HG03066 (cell line): ENCODE measurements at regions not wholly inside any gene's neighbourhood (a gene's known extent, or its start where the extent isn't known, plus 50 kb on each side); places are given as distances from the start of the nearest gene placed in this dataset.

Experiments used
- ATAC-seq: cut with Tn5 transposase; IDR thresholded peaks from one replicate; pipeline ENCODE4 v1.9.1; 2021; ENCODE audit warnings: low read depth; ENCODE audit not compliant: unreplicated experiment

DNA sequence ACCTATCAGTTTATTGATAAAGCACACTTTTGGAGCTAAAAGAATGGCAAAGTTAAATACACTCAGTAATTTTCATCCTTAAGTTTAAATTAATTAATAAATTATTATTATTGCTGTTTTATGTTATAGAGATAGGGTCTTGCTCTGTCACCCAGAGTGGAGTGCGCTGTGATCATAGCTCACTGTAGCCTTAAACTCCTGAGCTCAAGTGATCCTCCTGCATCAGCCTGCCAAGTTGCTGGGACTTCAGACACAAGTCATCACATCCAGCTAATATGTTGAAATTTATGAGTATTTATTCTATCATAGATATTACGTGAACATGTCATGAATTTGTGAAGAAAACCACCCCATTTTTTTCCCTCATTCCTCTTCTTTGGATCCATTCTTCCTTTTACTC, 64.2 kb downstream of the GJA1 start:
- ATAC-seq = no peak

DNA sequence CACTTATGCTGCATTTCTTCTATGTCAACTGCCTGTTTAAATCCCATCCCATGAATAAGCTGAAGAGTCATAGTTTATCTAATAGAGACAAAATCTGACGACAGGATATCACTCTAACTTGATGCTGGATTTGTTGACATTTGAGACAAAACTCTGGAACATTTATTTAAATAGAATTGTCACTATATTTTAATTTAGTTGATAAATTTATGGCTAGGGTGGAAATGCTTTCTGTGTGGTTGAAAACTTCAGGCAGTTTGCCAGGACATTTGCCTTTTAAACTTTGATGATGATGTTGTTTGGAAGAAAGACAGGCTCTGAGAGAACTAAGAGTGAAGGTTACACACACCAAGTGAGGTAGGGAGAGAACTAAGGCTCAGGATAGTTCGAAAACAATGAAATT, 68.1 kb downstream of the GJA1 start:
- ATAC-seq = no peak

GRCh38 chr6:121504227-121504626, 68.8 kb downstream of the GJA1 start:
- no peak for ATAC-seq

DNA sequence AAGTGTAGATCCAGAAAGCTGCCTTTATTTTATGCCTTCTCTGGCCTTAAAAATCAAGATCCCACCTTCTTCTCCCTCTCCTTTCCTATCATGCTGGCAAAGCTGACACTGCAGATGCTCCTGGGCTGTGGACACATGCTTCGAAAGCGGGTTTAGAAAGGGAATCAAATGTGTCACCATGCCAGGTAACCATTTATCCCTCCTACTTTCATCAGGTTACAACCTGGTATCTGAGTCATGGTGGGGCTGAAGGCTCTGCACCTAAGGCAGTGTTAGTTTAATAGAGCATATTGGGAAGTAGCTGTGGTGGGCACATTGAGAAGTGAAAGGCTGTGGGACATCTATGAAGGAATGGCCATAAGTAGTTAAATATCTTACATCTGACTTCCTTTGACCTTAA, 69.8 kb downstream of the GJA1 start:
- ATAC-seq = no peak

- no peak for ATAC-seq
Observed at GRCh38 chr6:121506761-121507754, 71.6 kb downstream of the GJA1 start.

DNA sequence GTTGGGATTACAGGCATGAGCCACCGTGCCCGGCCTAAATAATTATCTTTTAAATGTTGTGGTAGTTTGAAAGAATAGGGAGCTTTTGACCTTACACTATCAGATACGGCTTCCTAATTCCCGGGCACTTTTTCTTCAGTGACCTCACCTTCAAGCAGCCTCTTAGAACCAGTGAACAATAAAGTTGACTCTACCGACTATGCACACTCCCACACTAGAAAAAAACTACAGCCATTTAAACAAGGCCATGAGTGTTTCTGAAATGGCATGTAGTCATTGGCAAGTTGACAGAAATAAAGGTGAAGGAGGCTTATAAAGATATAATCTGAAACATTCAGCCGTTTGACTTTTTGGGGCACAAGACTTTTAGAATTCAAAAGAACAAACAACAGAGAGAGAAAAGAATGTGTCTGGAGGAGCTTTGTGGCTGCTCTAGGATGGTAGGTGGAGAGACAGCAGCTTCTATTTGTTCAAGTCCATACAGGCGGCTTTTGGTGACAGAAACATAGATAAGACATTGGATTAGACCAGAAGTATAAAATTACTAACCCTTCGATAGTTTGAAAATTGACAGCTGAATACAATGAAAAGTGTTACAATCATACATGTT, 75.2 kb downstream of the GJA1 start:
- no peak for ATAC-seq

DNA sequence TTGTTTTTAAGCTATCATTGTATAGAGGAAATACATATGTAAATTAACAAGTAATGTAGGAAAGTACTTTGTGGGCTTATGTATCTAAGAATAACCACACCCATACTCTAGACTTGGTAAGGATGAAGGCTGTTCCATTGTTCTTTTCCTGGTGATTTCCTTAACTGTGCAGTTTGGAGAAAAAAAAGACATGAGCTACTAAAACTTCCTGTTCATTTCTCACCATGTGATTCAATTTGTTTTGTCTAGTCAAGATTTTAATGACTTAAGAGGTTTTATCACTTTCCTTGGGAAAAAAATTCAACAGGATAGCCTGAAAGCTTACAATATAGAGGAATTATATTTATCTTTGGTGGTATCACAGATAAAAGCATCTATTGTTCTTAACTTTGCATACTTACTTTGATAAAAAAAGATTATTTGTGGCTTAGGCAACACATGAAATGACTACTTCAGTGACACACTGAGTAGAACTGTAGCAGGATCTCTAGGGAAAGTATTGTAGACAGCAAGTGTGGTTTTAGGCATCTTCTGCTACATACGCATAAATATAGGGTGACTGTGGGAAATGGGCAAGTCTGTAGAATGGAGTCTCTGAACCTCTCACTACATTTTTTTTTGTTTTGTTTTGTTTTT, 80.3 kb downstream of the GJA1 start:
- ATAC-seq = no peak

DNA sequence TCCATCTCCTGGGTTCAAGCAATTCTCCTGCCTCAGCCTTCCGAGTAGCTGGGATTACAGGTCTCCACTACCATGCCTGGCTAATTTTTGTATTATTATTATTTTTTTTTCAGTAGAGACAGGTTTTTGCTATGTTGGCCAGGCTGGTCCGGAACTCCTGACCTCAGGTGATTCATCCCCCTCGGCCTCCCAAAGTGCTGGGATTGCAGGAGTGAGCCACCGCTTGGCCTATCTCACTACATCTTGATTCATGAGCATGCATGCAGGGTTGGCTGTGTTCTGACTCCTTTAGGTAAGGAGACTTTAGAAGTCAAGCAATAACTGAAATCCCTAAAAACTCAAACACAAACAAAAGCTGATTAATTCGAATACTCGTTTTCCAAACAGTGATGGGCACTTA, 80.9 kb downstream of the GJA1 start:
- no peak for ATAC-seq

DNA sequence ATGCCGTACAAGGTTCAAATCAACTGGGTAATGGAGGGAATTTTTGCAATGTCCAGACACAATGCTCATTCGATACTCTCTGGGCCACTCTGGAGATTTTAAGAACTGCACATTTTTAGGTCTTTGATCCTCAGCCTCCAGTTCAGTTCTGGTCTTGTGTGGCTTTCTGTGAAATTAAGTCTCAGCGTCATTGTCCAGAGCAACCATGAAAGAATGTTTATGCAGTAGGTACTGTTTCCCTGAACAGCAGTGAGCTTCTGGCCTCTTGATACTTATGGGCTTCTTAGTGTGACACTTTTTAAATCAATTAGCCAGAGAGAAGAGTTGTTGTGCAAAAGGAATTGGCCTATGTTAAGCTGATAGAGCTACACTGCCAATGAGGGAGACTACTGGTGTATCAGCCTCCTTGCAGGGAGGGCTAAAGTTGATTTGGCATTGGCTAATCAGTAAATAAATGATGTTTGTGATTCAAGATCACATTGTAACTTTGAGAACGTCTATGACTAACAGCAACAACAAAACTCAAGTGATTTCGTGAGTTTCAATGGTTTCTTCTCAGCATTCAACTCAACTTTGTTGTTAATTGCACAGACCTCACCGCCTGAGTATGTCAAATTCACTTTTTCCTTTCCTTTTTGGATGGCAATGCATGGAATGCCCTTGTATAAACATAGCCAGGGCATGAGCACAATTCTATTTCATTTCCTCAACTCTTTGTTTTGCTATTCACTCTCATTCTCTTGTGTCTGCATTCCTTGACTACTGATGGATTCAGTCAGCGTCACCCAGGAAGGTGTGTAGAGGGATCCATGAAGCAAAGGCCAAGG, 85.1 kb downstream of the GJA1 start:
- ATAC-seq = no peak

- ATAC-seq = no peak
Observed at GRCh38 chr6:121521164-121521555, 85.7 kb downstream of the GJA1 start.

GRCh38 chr6:121522265-121522664, 86.8 kb downstream of the GJA1 start:
- ATAC-seq = no peak

DNA sequence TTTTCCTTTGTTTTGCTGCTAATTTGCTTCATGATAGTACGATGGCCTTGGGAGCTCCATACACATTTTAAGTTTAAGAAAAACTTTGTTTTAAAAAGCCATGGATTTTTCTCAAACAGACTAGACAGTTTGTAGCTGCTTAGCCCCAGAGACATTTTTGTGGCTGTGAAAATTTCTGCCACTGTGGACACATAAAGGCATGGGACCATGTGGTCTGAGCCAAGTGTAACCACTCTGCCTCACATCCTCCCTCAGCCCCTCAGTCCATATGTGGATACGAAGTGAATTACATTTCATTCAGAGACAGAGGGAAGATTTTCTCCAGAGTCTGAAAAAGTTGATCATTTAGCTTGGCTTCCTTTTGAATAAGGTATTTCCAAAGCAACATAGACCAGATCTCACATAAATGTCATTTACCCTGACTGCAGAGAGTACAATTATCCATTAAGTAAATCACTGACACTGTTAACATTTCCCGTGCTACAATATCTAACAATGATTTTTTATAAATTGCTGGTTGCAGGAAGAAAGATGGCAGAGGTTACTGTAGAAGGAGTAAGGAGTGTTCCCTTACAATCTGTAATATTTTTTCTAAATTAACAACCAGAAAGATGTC, 87.4 kb downstream of the GJA1 start:
- no peak for ATAC-seq

DNA sequence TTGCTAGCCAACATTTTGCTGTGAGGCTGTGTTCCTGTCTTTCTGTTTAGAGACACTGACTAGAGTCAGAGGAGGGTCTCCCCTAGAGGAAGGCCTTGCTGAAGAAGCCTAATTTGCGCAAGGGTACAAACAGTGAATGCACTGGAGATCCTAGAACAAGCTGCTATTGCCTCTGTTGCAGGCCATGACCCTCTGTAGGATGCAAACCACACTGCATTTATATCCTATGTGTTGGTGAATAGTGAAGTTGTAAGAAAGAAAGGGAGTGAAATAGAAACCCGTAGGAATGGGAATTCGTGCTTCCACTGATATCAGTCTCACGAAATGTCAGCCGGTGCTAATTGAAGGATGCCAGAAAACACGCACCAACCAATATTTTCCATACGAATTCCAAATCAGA, 88.2 kb downstream of the GJA1 start:
- no peak for ATAC-seq

DNA sequence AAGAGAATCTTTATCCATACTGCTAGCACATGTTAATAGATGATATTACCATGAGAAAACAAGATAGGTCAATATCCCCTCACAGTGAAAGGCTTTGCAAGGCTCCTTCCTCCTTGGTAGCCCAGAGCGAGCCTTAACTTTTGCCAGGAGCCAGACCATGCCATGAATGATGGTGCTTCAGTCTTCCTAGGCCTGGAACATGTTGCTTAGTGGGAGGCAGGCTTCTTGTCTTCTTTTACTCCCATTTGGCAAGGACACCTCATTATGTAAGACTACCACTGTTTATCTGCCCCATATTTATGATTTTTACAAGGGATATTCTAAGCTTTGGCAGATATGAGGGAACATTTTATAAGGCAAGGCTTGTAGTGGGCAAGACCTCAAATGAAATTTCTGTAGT, 90.8 kb downstream of the GJA1 start:
- ATAC-seq = no peak

GRCh38 chr6:121531658-121532169, 96.3 kb downstream of the GJA1 start:
- no peak for ATAC-seq

DNA sequence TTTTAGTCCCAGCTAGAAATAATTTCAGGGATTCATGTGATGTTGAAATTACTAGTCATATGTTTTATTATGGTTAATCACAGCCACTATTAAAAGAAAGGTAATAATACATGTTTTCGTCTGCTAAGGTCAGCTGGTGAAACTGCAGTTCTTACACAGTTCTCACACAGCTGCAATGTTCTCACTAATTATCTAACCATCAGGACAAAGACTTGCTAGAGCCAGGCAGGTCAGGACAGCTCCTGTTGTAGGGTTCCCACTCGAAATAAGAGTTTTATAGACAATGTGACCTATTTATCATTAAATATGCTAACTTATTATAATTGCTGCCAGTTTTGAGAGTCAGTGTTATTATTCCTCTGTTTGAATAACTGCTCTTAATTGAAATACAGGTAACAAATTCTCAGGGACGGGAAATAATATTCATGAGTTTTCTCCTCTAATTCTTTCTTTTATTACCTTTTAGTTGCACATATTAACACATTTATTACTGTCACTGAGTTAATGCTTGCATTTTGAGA, 97.9 kb downstream of the GJA1 start:
- ATAC-seq = no peak

- ATAC-seq = no peak
Observed at GRCh38 chr6:121535777-121536176, 100.3 kb downstream of the GJA1 start.

- no peak for ATAC-seq
Observed at GRCh38 chr6:121536345-121536744, 100.9 kb downstream of the GJA1 start.

- no peak for ATAC-seq
Observed at GRCh38 chr6:121539439-121539838, 104.0 kb downstream of the GJA1 start.

DNA sequence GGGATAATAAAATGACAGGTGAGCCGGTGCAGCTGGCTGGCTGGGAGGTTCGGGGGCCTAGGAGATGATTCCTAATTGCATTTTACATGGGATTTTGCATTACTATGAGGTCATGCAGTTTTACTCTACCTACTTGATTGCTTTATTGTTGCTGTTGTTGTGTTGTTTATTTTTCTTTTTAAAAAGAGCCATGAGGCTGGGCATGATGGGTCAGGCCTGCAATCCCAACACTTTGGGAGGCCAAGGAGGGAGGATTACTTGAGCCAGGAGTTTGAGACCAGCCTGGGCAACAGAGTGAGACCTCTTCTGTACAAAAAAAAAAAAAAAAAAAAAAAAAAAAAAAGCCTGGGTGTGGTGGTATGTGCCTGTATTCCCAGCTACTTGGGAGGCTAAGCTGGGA, 104.8 kb downstream of the GJA1 start:
- ATAC-seq = no peak
